B cell (primary cell): ENCODE measurements at regions not wholly inside any gene's neighbourhood (a gene's known extent, or its start where the extent isn't known, plus 50 kb on each side); places are given as distances from the start of the nearest gene placed in this dataset.

Source experiments
- ATAC-seq: fragments of 200-7000 bp; cut with Tn5 transposase; one replicate; pipeline ENCODE4 v1.10.0; 2021; ENCODE audit warnings: low read depth, mild to moderate bottlenecking, moderate number of reproducible peaks, moderate library complexity
- CTCF ChIA-PET: fragments of 350-600 bp; sonication (Branson Sonifier 250); formaldehyde crosslinking; loops from one replicate; lab custom pipeline; 2021; ENCODE audit warnings: antibody characterized with exemption, inconsistent platforms; lab: Charles Lee
- POLR2A ChIA-PET: fragments of 350-600 bp; sonication (Branson Sonifier 250); formaldehyde crosslinking; loops from one replicate; lab custom pipeline; 2021; ENCODE audit warnings: antibody characterized with exemption; lab: Charles Lee
- DNase-seq: peaks from one replicate; pipeline ENCODE4 v3.0.0; 2013
- H2AFZ ChIP-seq: 2 replicates; pipeline ENCODE4 v1.6.1; 2012; ENCODE audit warnings: mild to moderate bottlenecking, low read depth, low read length; ENCODE audit not compliant: insufficient read depth, poor library complexity, severe bottlenecking
- H3K27ac ChIP-seq, 2 donors: 1 replicate in 1 of 2; 2 replicates in 1 of 2; pipeline ENCODE4 v1.5.1; 2012 to 2013; ENCODE audit warnings: low read length in 2 of 2, mild to moderate bottlenecking in 2 of 2, moderate library complexity in 1 of 2
- H3K27me3 ChIP-seq, 4 experiments: fragments of 200-600 bp in 1 of 4; sonication (generic) in 1 of 4; replicated peaks in 1 of 4; 1 replicate in 2 of 4; 2 replicates in 2 of 4; pipeline versions ENCODE4 v1.6.1 to v1.7.0; 2013 to 2016; ENCODE audit warnings: low read length in 3 of 4, mild to moderate bottlenecking in 2 of 4, mixed read lengths in 1 of 4, moderate library complexity in 1 of 4; ENCODE audit not compliant: insufficient read depth in 4 of 4, control insufficient read depth in 3 of 4; ENCODE audit errors: control extremely low read depth in 1 of 4
- H3K36me3 ChIP-seq, 2 experiments: replicated peaks in 1 of 2; 1 replicate in 1 of 2; 2 replicates in 1 of 2; pipeline versions ENCODE4 v1.6.1 to v1.7.1; 2013; ENCODE audit warnings: low read length in 1 of 2; ENCODE audit not compliant: insufficient read depth in 2 of 2, control insufficient read depth in 1 of 2; ENCODE audit errors: control extremely low read depth in 1 of 2, extremely low read depth in 1 of 2
- H3K4me1 ChIP-seq, 2 donors: fragments of 200-600 bp in 1 of 2; sonication (generic) in 1 of 2; 1 replicate in 1 of 2; 2 replicates in 1 of 2; pipeline versions ENCODE4 v1.5.1 to v1.6.1; 2013 to 2017; ENCODE audit warnings: low read length in 2 of 2; ENCODE audit not compliant: control insufficient read depth in 2 of 2, insufficient read depth in 2 of 2
- H3K4me2 ChIP-seq: replicated peaks from 2 replicates; pipeline ENCODE3; 2012; ENCODE audit warnings: mild to moderate bottlenecking, low read depth, low read length; ENCODE audit not compliant: poor library complexity, severe bottlenecking
- H3K4me3 ChIP-seq, 5 experiments: fragments of 200-600 bp in 1 of 5; sonication (generic) in 1 of 5; 1 replicate in 3 of 5; 2 replicates in 2 of 5; pipeline versions ENCODE4 v1.5.1 to v1.7.0; 2011 to 2016; ENCODE audit warnings: low read length in 4 of 5, mild to moderate bottlenecking in 4 of 5, low read depth in 2 of 5, control low read depth in 1 of 5, moderate library complexity in 1 of 5; ENCODE audit not compliant: insufficient read depth in 1 of 5; ENCODE audit errors: control extremely low read depth in 1 of 5, extremely low read depth in 1 of 5
- H3K79me2 ChIP-seq: fragments of 200-600 bp; sonication (generic); one replicate; pipeline ENCODE4 v1.6.0; 2016; ENCODE audit warnings: low read length; ENCODE audit not compliant: control insufficient read depth, insufficient read depth
- H3K9ac ChIP-seq: fragments of 200-600 bp; sonication (generic); 2 replicates; pipeline ENCODE4 v1.6.1; 2017; ENCODE audit warnings: mild to moderate bottlenecking, low read length, moderate library complexity
- H3K9me3 ChIP-seq, 3 donors: one replicate each; pipeline versions ENCODE4 v1.6.1 to v1.7.1; 2013; ENCODE audit warnings: low read length in 2 of 3; ENCODE audit not compliant: control insufficient read depth in 2 of 3, insufficient read depth in 1 of 3; ENCODE audit errors: control extremely low read depth in 1 of 3
- H4K20me1 ChIP-seq: 2 replicates; pipeline ENCODE4 v1.6.0; 2012; ENCODE audit warnings: mild to moderate bottlenecking, low read length; ENCODE audit not compliant: insufficient read depth, control insufficient read depth, poor library complexity, severe bottlenecking
- H3K27ac Mint-ChIP-seq: one replicate; pipeline ENCODE4 v1.8.0; 2021; ENCODE audit warnings: mixed read lengths
- H3K27me3 Mint-ChIP-seq: one replicate; pipeline ENCODE4 v1.8.0; 2021; ENCODE audit warnings: mixed read lengths
- H3K4me1 Mint-ChIP-seq: one replicate; pipeline ENCODE4 v1.8.0; 2021; ENCODE audit warnings: mixed read lengths
- H3K4me3 Mint-ChIP-seq: one replicate; pipeline ENCODE4 v1.8.0; 2021; ENCODE audit warnings: mixed read lengths
- H3K9me3 Mint-ChIP-seq: one replicate; pipeline ENCODE4 v1.8.0; 2022; ENCODE audit warnings: mixed read lengths; ENCODE audit not compliant: insufficient read depth
- CTCF ChIP-seq: fragments of 200-600 bp; IDR thresholded peaks from one replicate; pipeline ENCODE4 v1.8.0; 2022; ENCODE audit warnings: antibody characterized with exemption, mild to moderate bottlenecking
- EZH2 ChIP-seq: IDR thresholded peaks from 2 replicates; pipeline ENCODE4 v1.6.1; 2012; ENCODE audit warnings: borderline replicate concordance, low read depth, mild to moderate bottlenecking, moderate library complexity, low read length; ENCODE audit not compliant: insufficient read depth, poor library complexity, severe bottlenecking
- WGBS: methylation state at CpG from one replicate; pipeline ENCODE4 v1.1.5; 2013; ENCODE audit warnings: missing lambda C conversion rate; ENCODE audit not compliant: insufficient coverage; 5-methylcytosine and 5-hydroxymethylcytosine counted together
- intact Hi-C: fragments of 100-400 bp; cut with micrococcal nuclease; formaldehyde crosslinking; loops from one replicate; pipeline ENCODE4 v1.10.0; 2022

DNA sequence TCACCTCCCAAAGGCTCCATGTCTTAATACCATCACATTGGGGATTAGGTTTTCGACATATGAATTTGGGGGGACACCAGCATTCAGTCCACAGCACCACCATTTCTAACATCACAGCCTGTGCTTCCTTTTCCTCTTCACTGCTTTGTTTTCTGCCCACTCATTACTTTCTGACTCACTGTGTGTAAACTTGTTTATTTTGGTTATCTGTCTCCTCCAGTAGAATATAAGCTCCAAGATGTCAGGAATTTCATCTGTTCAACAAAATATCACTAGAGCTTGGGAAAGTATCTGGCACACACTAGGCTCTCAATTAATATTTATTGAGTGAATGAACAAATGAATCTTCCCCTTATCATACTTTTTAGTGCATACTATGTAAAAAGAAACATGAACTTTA, 152.0 kb downstream of the NUFIP1 start:
- CTCF ChIA-PET, result no interaction called here
- TF ChIP-seq CTCF (no peak), EZH2 (no peak)
- H2AFZ ChIP-seq, result no peak overlapping the region

DNA sequence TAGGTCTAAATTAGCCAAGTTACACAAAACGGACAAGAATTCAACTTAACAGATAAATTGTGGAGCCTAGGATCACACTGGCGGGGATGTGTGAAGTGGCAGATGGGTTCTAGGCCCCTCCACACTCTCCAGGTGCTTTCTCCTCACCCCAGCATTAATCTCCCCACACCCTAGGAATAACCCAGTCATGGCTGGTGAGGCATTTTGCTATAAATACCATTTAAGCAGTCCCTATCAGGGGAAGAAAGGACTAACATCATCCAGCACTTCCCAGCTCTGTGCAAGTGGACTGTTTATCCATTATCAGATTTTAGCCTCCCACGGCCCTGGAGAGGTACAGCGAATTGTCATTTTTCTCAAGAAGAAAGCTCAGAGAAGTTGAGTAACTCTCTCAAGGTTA, 154.9 kb downstream of the NUFIP1 start:
- Histone ChIP-seq H3K79me2 (no peaks in the 10 kb centered on the region), H2AFZ (no peak overlapping the region), H3K4me2 (no peak overlapping the region), H3K4me3 (no peak overlapping the region), H3K27ac (no peak overlapping the region), H3K9ac (no peak overlapping the region), H3K4me1 (no peaks in the 10 kb centered on the region), H3K36me3 (no peaks in the 10 kb centered on the region), H3K27me3 (peaks cover 0 to 2% (median 0%) of the 10 kb centered on the region in 4 experiments), H4K20me1 (no peaks in the 10 kb centered on the region), H3K9me3 (no peaks in the 10 kb centered on the region)
- 100% methylated on average over 1 of the region's 4 CpGs for WGBS
- Mint-ChIP-seq H3K27ac (no peak overlapping the region), H3K9me3 (no peaks in the 10 kb centered on the region), H3K27me3 (peaks cover 4% of the 10 kb centered on the region), H3K4me3 (no peak overlapping the region), H3K4me1 (no peaks in the 10 kb centered on the region)
- ChIA-PET CTCF (no interaction called here), POLR2A (no interaction called here)
- no peak for TF ChIP-seq EZH2
- TF ChIP-seq CTCF, result no peak
- intact Hi-C loops, result no loop called here
- ATAC-seq, result no peak
- no peak for DNase-seq

More for the DNA sequence above, 152.0 kb downstream of the NUFIP1 start:
- no peaks in the 10 kb centered on the region for H4K20me1 ChIP-seq
- DNase-seq (no peak), ATAC-seq (no peak)
- no peaks in the 10 kb centered on the region for H3K36me3 ChIP-seq
- WGBS, result no CpG with 5 or more reads among the region's 1 CpG
- POLR2A ChIA-PET, result no interaction called here
- no peak overlapping the region for H3K4me3 Mint-ChIP-seq
- no peaks in the 10 kb centered on the region for H3K9me3 Mint-ChIP-seq
- H3K27me3 ChIP-seq, result no peaks in the 10 kb centered on the region
- no peaks in the 10 kb centered on the region for H3K4me1 ChIP-seq
- H3K9me3 ChIP-seq, result no peaks in the 10 kb centered on the region
- no peak overlapping the region for H3K9ac ChIP-seq
- H3K4me3 ChIP-seq, result no peak overlapping the region
- H3K4me1 Mint-ChIP-seq, result no peaks in the 10 kb centered on the region
- no peak overlapping the region for H3K27ac ChIP-seq
- no peaks in the 10 kb centered on the region for H3K79me2 ChIP-seq
- peaks cover 4% of the 10 kb centered on the region for H3K27me3 Mint-ChIP-seq
- intact Hi-C loops, result no loop called here
- H3K4me2 ChIP-seq, result no peak overlapping the region
- no peak overlapping the region for H3K27ac Mint-ChIP-seq
